ENCODE measurements at regions not wholly inside any gene's neighbourhood (a gene's known extent, or its start where the extent isn't known, plus 50 kb on each side); places are given as distances from the start of the nearest gene placed in this dataset.

DNA sequence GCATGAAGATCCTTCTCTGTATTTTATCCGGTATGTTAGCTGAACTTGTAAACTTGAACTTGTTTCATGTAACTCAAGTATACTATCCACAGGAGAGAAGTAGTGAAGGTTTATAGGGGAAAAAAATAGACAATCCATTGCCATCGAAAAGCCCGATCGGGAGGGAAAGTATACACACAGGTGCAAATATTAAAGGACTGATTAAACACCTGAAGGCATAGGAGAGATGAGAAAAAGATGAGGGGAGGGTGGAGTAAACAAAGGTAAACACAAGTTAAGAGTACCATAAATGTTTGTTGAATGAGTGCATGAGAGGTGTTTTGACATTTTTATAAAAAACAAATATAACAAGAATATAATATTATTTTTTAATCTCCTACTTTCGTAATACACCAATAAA, 64.3 kb upstream of the CITED2 start:
- Histone ChIP-seq H3K36me3 (replicated peaks) (no peaks in the 10 kb centered on the region), H3K27me3 (ENCODE audit: low read depth) (no peaks in the 10 kb centered on the region), H3K4me1 (no peaks in the 10 kb centered on the region), H3K4me3 (no peak overlapping the region), H3K9me3 (no peaks in the 10 kb centered on the region)
- in situ Hi-C loops (cut with MboI; ENCODE audit: low sequenced_read_pairs) = no loop called here
- no peak for DNase-seq (ENCODE audit: low spot score in 2 of 2)

DNA sequence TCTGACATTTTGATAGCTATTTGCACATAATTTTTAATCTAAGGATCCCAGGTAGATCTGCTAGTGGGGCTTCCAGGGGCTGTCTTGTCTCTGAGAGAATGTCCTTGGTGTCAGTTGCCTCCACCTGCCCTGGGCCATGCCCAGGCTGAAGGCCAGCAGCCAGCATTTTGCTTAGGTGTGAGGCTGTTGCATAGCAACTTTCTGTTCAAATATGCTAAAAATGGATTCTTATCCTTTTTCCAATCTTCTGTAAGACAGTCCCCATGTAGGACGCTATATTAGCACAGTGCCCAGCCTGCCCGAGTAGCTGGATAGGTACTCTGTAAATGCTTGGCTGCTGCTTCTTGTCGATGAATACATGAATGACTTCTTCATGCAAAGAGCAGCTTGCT, 62.5 kb upstream of the CITED2 start:
- in situ Hi-C loops (cut with MboI; ENCODE audit: low sequenced_read_pairs) = no loop called here
- Histone ChIP-seq H3K27me3 (ENCODE audit: low read depth) (no peaks in the 10 kb centered on the region), H3K9me3 (no peaks in the 10 kb centered on the region), H3K36me3 (replicated peaks) (no peaks in the 10 kb centered on the region), H3K4me3 (no peak overlapping the region), H3K4me1 (no peaks in the 10 kb centered on the region)
- DNase-seq (ENCODE audit: low spot score in 2 of 2) = no peak

- Histone ChIP-seq H3K36me3 (replicated peaks) (no peaks in the 10 kb centered on the region), H3K27me3 (ENCODE audit: low read depth) (no peaks in the 10 kb centered on the region), H3K9me3 (no peaks in the 10 kb centered on the region), H3K4me1 (no peaks in the 10 kb centered on the region), H3K4me3 (no peak overlapping the region)
- in situ Hi-C loops (cut with MboI; ENCODE audit: low sequenced_read_pairs) = no loop called here
- peak in 1 of 2 experiments; percentile 23 for DNase-seq (ENCODE audit: low spot score in 2 of 2)
Observed at GRCh38 chr6:139436200-139436956, 61.9 kb upstream of the CITED2 start.

- Histone ChIP-seq H3K4me3 (no peak overlapping the region), H3K36me3 (replicated peaks) (no peaks in the 10 kb centered on the region), H3K27me3 (ENCODE audit: low read depth) (no peaks in the 10 kb centered on the region), H3K4me1 (no peaks in the 10 kb centered on the region), H3K9me3 (no peaks in the 10 kb centered on the region)
- in situ Hi-C loops (cut with MboI; ENCODE audit: low sequenced_read_pairs) = no loop called here
- no peak for DNase-seq (ENCODE audit: low spot score in 2 of 2)
Observed at GRCh38 chr6:139433631-139434419, 59.4 kb upstream of the CITED2 start.

DNA sequence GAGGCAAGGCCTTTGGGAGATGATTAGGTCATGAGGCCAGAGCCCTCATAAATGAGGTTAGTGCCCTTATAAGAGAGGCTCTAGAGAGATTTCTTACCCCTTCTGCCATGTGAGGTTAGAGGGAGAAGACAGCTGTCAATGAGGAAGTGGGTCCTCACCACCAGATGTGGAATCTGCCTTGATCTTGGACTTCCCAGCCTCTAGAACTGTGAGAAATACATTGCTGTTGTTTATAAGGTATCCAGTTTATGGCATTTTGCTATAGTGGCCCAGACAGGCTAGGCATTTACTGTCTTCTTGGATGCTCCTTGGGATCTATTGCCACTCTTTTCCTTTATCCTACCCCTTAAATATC, 57.1 kb upstream of the CITED2 start:
- no peaks in the 10 kb centered on the region for H3K36me3 ChIP-seq (replicated peaks)
- no peaks in the 10 kb centered on the region for H3K9me3 ChIP-seq
- no peaks in the 10 kb centered on the region for H3K27me3 ChIP-seq (ENCODE audit: low read depth)
- no peaks in the 10 kb centered on the region for H3K4me1 ChIP-seq
- in situ Hi-C loops (cut with MboI; ENCODE audit: low sequenced_read_pairs) = no loop called here
- DNase-seq (ENCODE audit: low spot score in 2 of 2) = no peak
- no peak overlapping the region for H3K4me3 ChIP-seq

DNA sequence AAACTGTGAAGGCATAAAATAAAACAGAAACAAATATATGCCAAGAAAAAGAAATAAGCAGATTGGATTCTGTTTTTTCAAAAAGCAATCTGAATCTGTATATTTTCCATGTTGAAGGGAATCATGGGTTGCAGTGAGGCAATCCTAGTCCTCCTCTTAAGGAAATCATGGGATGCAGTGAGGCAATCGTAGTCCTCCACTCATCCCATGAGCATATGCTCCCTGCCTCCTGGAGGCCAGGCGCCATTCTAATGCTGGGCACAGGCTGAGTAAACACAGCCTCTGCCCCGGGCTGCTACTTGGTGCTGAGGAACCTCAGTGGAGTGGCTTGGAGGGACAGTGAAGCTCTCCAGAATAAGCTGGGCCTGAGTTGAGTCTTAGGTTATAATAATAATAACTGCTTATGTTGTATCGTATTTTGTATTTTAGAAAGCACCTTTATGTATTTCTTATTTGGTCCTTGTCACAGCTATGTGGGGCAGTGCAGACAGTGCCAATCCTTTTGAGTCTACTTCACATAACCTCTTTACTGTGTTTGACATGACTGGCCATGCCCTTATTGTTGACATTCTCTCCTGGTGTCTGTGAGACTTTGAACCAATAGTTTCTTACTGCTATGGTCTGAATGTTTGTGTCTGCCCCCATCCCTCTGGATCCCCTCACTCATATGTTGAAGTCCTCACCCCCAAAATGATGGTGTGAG, 56.6 kb upstream of the CITED2 start:
- H3K4me3 ChIP-seq = no peak overlapping the region
- in situ Hi-C loops (cut with MboI; ENCODE audit: low sequenced_read_pairs) = no loop called here
- no peak for DNase-seq (ENCODE audit: low spot score in 2 of 2)
- H3K9me3 ChIP-seq = no peaks in the 10 kb centered on the region
- no peaks in the 10 kb centered on the region for H3K36me3 ChIP-seq (replicated peaks)
- H3K4me1 ChIP-seq = no peaks in the 10 kb centered on the region
- no peaks in the 10 kb centered on the region for H3K27me3 ChIP-seq (ENCODE audit: low read depth)

DNA sequence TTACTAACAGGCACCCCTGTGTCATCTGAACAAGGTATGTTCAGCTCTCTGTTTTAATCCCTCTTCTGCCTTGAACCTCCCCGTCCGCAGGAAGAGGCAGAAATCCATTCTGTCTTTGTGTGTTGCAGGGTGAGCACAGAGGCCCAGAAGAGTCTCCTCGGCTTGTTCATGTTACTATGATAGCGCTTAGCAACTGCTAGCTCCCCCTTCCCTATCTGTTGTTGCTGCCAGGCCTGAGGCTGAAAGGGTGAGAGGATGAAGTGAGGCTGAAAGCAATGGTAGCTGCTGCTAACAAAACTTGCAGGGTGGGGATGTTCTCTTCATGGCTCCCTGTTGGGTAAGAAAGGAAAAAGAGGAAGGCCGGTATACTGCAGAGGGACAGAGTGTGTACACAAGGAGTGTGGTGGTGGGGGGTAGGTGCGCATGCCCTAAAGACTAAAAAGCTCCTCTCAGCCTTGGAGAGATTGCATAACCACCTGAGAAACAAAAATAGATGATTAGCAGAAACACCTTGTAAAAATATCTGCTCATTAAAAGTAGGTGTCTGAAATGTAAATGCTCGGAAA, 55.2 kb upstream of the CITED2 start:
- DNase-seq (ENCODE audit: low spot score in 2 of 2) = no peak
- in situ Hi-C loops (cut with MboI; ENCODE audit: low sequenced_read_pairs) = no loop called here
- no peaks in the 10 kb centered on the region for H3K4me1 ChIP-seq
- H3K36me3 ChIP-seq (replicated peaks) = no peaks in the 10 kb centered on the region
- no peak overlapping the region for H3K4me3 ChIP-seq
- no peaks in the 10 kb centered on the region for H3K9me3 ChIP-seq
- no peaks in the 10 kb centered on the region for H3K27me3 ChIP-seq (ENCODE audit: low read depth)

DNA sequence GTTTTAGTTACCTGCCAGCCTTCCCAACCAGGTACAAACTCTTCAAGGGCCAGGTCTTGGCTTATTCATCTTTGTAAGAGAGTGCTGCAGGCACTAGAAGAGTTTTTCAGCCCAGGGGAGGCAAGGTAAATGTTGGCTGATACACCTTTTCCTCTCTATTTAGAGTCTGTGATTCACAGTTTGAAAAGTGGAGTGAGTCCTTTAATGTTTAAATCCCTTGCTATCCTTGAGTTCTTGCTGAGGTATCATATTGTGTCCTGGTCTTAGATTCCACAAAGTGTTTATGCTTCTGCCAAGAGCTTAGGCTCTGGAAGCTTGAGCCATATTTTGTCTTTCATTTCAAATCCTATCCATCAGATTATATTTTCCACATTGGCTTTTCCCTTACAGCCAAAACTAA, 52.8 kb upstream of the CITED2 start:
- no peak overlapping the region for H3K4me3 ChIP-seq
- H3K9me3 ChIP-seq = no peaks in the 10 kb centered on the region
- in situ Hi-C loops (cut with MboI; ENCODE audit: low sequenced_read_pairs) = no loop called here
- no peaks in the 10 kb centered on the region for H3K27me3 ChIP-seq (ENCODE audit: low read depth)
- no peaks in the 10 kb centered on the region for H3K36me3 ChIP-seq (replicated peaks)
- no peaks in the 10 kb centered on the region for H3K4me1 ChIP-seq
- no peak for DNase-seq (ENCODE audit: low spot score in 2 of 2)

DNA sequence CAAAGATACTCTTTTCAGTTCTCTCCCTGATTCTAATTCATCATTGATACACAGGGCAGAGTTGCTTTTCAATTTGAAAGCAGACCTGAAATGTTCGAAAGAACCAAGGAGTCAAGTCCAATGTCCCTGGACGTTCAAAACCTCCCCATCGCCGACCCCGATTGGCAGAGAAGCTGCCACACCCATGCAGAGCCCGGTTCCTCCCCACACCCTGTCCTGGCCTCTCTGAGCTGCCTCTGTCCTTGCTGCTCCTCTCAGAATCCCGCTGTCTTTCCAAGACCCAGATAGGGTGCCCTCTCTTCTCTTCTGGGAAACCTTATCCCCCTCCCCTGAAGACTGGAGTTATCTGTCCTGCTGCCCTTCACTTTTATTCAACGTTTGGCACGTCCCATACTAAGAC, 52.3 kb upstream of the CITED2 start:
- Histone ChIP-seq H3K4me1 (no peaks in the 10 kb centered on the region), H3K4me3 (no peak overlapping the region), H3K36me3 (replicated peaks) (no peaks in the 10 kb centered on the region), H3K27me3 (ENCODE audit: low read depth) (no peaks in the 10 kb centered on the region), H3K9me3 (no peaks in the 10 kb centered on the region)
- in situ Hi-C loops (cut with MboI; ENCODE audit: low sequenced_read_pairs) = no loop called here
- DNase-seq (ENCODE audit: low spot score in 2 of 2) = no peak

GRCh38 chr6:139425780-139426179, 51.3 kb upstream of the CITED2 start:
- in situ Hi-C loops (cut with MboI; ENCODE audit: low sequenced_read_pairs) = no loop called here
- H3K27me3 ChIP-seq (ENCODE audit: low read depth) = no peaks in the 10 kb centered on the region
- H3K4me3 ChIP-seq = no peak overlapping the region
- H3K9me3 ChIP-seq = no peaks in the 10 kb centered on the region
- H3K36me3 ChIP-seq (replicated peaks) = no peaks in the 10 kb centered on the region
- no peak for DNase-seq (ENCODE audit: low spot score in 2 of 2)
- H3K4me1 ChIP-seq = no peaks in the 10 kb centered on the region

DNA sequence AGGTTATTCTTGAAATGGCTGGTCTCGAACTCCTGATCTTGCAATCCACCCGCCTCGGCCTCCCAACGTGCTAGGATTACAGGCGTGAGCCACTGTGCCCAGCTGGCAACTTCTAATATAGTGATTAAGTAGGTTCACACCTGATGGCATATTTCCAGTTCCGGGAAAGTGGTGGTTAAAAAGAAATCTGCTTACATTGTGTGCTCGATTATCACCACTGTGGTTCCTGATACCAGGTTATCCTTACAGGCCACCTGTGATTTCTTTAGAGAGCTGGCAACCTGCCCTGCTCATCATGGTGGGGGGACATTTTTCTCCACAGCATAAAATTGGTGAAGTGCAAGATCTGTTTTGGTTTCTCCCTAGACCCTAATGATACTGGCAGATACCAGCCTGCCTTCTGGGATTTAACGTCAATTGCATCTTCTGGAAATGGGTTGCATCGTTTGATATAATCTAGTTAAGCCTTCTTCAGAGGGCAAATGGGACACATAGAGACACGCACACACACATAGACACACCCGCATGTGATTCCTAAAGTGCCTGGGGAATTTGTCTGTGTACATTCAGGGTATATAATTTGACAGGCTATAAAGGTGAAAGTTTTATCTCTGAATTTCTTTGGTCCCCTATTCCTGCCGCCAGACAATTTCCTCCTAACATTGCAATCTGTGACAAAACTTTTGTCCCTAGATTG, 49.7 kb upstream of the CITED2 start:
- Histone ChIP-seq H3K9me3 (no peaks in the 10 kb centered on the region), H3K4me3 (no peak overlapping the region), H3K36me3 (replicated peaks) (no peaks in the 10 kb centered on the region), H3K27me3 (ENCODE audit: low read depth) (no peaks in the 10 kb centered on the region), H3K4me1 (no peaks in the 10 kb centered on the region)
- in situ Hi-C loops (cut with MboI; ENCODE audit: low sequenced_read_pairs) = no loop called here
- DNase-seq (ENCODE audit: low spot score in 2 of 2) = no peak
